ENCODE measurements at regions not wholly inside any gene's neighbourhood (a gene's known extent, or its start where the extent isn't known, plus 50 kb on each side); places are given as distances from the start of the nearest gene placed in this dataset.
"Not testable (repeated sequence)": the region's sequence is repeated elsewhere in the genome, so short reads cannot be mapped to it uniquely, and the experiment has no call there.

- intact Hi-C loops (cut with micrococcal nuclease), result no loop called here
Observed at GRCh38 chr15:69704700-69705099, 252.1 kb downstream of the RPLP1 start.

- intact Hi-C loops (cut with micrococcal nuclease), result no loop called here
Observed at GRCh38 chr15:69706353-69707097, 253.9 kb downstream of the RPLP1 start.

GRCh38 chr15:69707241-69707640 lies 254.6 kb downstream of the RPLP1 start:
- intact Hi-C loops (cut with micrococcal nuclease), result not testable (repeated sequence)

GRCh38 chr15:69708436-69709122 lies 256.0 kb downstream of the RPLP1 start:
- intact Hi-C loops (cut with micrococcal nuclease), result not testable (repeated sequence)

- intact Hi-C loops (cut with micrococcal nuclease), result no loop called here
Observed at GRCh38 chr15:69712991-69713390, 260.4 kb downstream of the RPLP1 start.

- intact Hi-C loops (cut with micrococcal nuclease), result loop anchor here (1.0 to 2.0 kb wide), 11 partner anchors 8 to 959 kb away; partner anchors contain the start of gene TLE3
Observed at GRCh38 chr15:69713726-69714559, 261.3 kb downstream of the RPLP1 start.

GRCh38 chr15:69715210-69715609 lies 262.6 kb downstream of the RPLP1 start:
- intact Hi-C loops (cut with micrococcal nuclease), result loop anchor here (2.0 kb wide), 5 partner anchors 14 to 958 kb away; no protein-coding TSS in a partner anchor

- intact Hi-C loops (cut with micrococcal nuclease), result no loop called here
Observed at GRCh38 chr15:69718436-69718835, 265.8 kb downstream of the RPLP1 start.

- intact Hi-C loops (cut with micrococcal nuclease), result no loop called here
Observed at GRCh38 chr15:69718916-69719315, 266.3 kb downstream of the RPLP1 start.

- intact Hi-C loops (cut with micrococcal nuclease), result loop anchor here (5.0 kb wide), 1 partner anchor 197 kb away; no protein-coding TSS in a partner anchor
Observed at GRCh38 chr15:69719527-69720240, 267.1 kb downstream of the RPLP1 start.

GRCh38 chr15:69720536-69720935 lies 267.9 kb downstream of the RPLP1 start:
- intact Hi-C loops (cut with micrococcal nuclease), result loop anchor here (5.0 kb wide), 1 partner anchor 198 kb away; no protein-coding TSS in a partner anchor

GRCh38 chr15:69722924-69723323 lies 270.3 kb downstream of the RPLP1 start:
- intact Hi-C loops (cut with micrococcal nuclease), result loop anchor here (1.0 to 5.0 kb wide), 2 partner anchors 9 to 201 kb away; no protein-coding TSS in a partner anchor

GRCh38 chr15:69723404-69724096 lies 270.9 kb downstream of the RPLP1 start:
- intact Hi-C loops (cut with micrococcal nuclease), result loop anchor here (5.0 kb wide), 1 partner anchor 201 kb away; no protein-coding TSS in a partner anchor

- intact Hi-C loops (cut with micrococcal nuclease), result loop anchor here (5.0 kb wide), 1 partner anchor 202 kb away; no protein-coding TSS in a partner anchor
Observed at GRCh38 chr15:69724333-69724732, 271.7 kb downstream of the RPLP1 start.

- intact Hi-C loops (cut with micrococcal nuclease), result loop anchor here (5.0 kb wide), 2 partner anchors 148 to 248 kb away; no protein-coding TSS in a partner anchor
Observed at GRCh38 chr15:69725275-69725674, 272.7 kb downstream of the RPLP1 start.

- intact Hi-C loops (cut with micrococcal nuclease), result loop anchor here (5.0 kb wide), 2 partner anchors 149 to 249 kb away; no protein-coding TSS in a partner anchor
Observed at GRCh38 chr15:69725957-69726356, 273.3 kb downstream of the RPLP1 start.

- intact Hi-C loops (cut with micrococcal nuclease), result loop anchor here (5.0 kb wide), 2 partner anchors 150 to 250 kb away; no protein-coding TSS in a partner anchor
Observed at GRCh38 chr15:69727121-69727924, 274.7 kb downstream of the RPLP1 start.

- intact Hi-C loops (cut with micrococcal nuclease), result loop anchor here (1.0 to 5.0 kb wide), 8 partner anchors 14 to 783 kb away; no protein-coding TSS in a partner anchor
Observed at GRCh38 chr15:69729167-69729748, 276.6 kb downstream of the RPLP1 start.
